CD4-positive, alpha-beta T cell treated with Interleukin-4 for 1 hour (primary cell): ENCODE measurements at regions not wholly inside any gene's neighbourhood (a gene's known extent, or its start where the extent isn't known, plus 50 kb on each side); places are given as distances from the start of the nearest gene placed in this dataset.

ENCODE experiments used
- DNase-seq, 2 donors: peaks; one replicate each; pipeline ENCODE4 v3.0.0-alpha.2; 2020 to 2022

- DNase-seq, result no peak
Observed at GRCh38 chr9:80883426-80883825, 805.9 kb downstream of the TLE1 start.

- DNase-seq, result no peak
Observed at GRCh38 chr9:80881940-80882339, 807.4 kb downstream of the TLE1 start.

GRCh38 chr9:80881320-80881719 lies 808.0 kb downstream of the TLE1 start:
- DNase-seq, result no peak

GRCh38 chr9:80878556-80878955 lies 810.8 kb downstream of the TLE1 start:
- no peak for DNase-seq

GRCh38 chr9:80875947-80876346 lies 813.4 kb downstream of the TLE1 start:
- DNase-seq, result no peak

GRCh38 chr9:80874276-80874675 lies 815.1 kb downstream of the TLE1 start:
- no peak for DNase-seq

- DNase-seq, result no peak
Observed at GRCh38 chr9:80873861-80874260, 815.5 kb downstream of the TLE1 start.

GRCh38 chr9:80871596-80871995 lies 817.8 kb downstream of the TLE1 start:
- no peak for DNase-seq

GRCh38 chr9:80867731-80868130 lies 821.6 kb downstream of the TLE1 start:
- no peak for DNase-seq

GRCh38 chr9:80866576-80867227 lies 822.6 kb downstream of the TLE1 start:
- DNase-seq, result no peak

- no peak for DNase-seq
Observed at GRCh38 chr9:80866121-80866520, 823.2 kb downstream of the TLE1 start.

- DNase-seq, result no peak
Observed at GRCh38 chr9:80843028-80843427, 846.3 kb downstream of the TLE1 start.

- DNase-seq, result no peak
Observed at GRCh38 chr9:80842389-80842788, 847.0 kb downstream of the TLE1 start.

- DNase-seq, result no peak
Observed at GRCh38 chr9:80841888-80842287, 847.5 kb downstream of the TLE1 start.

- DNase-seq, result no peak
Observed at GRCh38 chr9:80839821-80840675, 849.3 kb downstream of the TLE1 start.

GRCh38 chr9:80836013-80836412 lies 853.3 kb downstream of the TLE1 start:
- no peak for DNase-seq

GRCh38 chr9:80831751-80832150 lies 857.6 kb downstream of the TLE1 start:
- DNase-seq, result no peak

- DNase-seq, result no peak
Observed at GRCh38 chr9:80811656-80812055, 877.7 kb downstream of the TLE1 start.

GRCh38 chr9:80811003-80811402 lies 878.3 kb downstream of the TLE1 start:
- DNase-seq, result no peak

- no peak for DNase-seq
Observed at GRCh38 chr9:80806671-80807070, 882.7 kb downstream of the TLE1 start.

GRCh38 chr9:80804873-80805272 lies 884.5 kb downstream of the TLE1 start:
- DNase-seq, result no peak

GRCh38 chr9:80797831-80798688 lies 891.3 kb downstream of the TLE1 start:
- DNase-seq, result no peak

GRCh38 chr9:80797101-80797829 lies 892.1 kb downstream of the TLE1 start:
- DNase-seq, result no peak
